H9 (cell line): ENCODE measurements at regions not wholly inside any gene's neighbourhood (a gene's known extent, or its start where the extent isn't known, plus 50 kb on each side); places are given as distances from the start of the nearest gene placed in this dataset.

Experiments
- DNase-seq: peaks from one replicate; pipeline ENCODE4 v3.0.0-alpha.2; 2017
- H2AFZ ChIP-seq: one replicate; pipeline ENCODE4 v1.6.1; 2013; ENCODE audit warnings: mild to moderate bottlenecking, low read length, control low read depth, moderate library complexity
- H2AK5ac ChIP-seq: 2 replicates; pipeline ENCODE4 v1.6.1; 2013; ENCODE audit warnings: low read length, control low read depth, mixed read lengths; ENCODE audit not compliant: insufficient read length
- H2BK120ac ChIP-seq: one replicate; pipeline ENCODE4 v1.6.1; 2013; ENCODE audit warnings: low read depth, mild to moderate bottlenecking, low read length, control low read depth, inconsistent platforms; ENCODE audit not compliant: poor library complexity, severe bottlenecking
- H2BK12ac ChIP-seq: 2 replicates; pipeline ENCODE4 v1.6.1; 2013; ENCODE audit warnings: low read length, control low read depth, mixed read lengths, low read depth; ENCODE audit not compliant: insufficient read length
- H2BK15ac ChIP-seq: 2 replicates; pipeline ENCODE4 v1.6.1; 2013; ENCODE audit warnings: low read depth, low read length, control low read depth
- H2BK20ac ChIP-seq: one replicate; pipeline ENCODE4 v1.6.1; 2013; ENCODE audit warnings: low read depth, mild to moderate bottlenecking, low read length, control low read depth, inconsistent platforms; ENCODE audit not compliant: poor library complexity, severe bottlenecking
- H2BK5ac ChIP-seq: 2 replicates; pipeline ENCODE4 v1.6.1; 2013; ENCODE audit warnings: low read length, control low read depth, mixed read lengths; ENCODE audit not compliant: insufficient read length
- H3K14ac ChIP-seq: 2 replicates; pipeline ENCODE4 v1.6.1; 2013; ENCODE audit warnings: low read length, control low read depth; ENCODE audit not compliant: insufficient read depth
- H3K18ac ChIP-seq: 2 replicates; pipeline ENCODE4 v1.6.1; 2013; ENCODE audit warnings: low read depth, mild to moderate bottlenecking, mixed read lengths, low read length, control low read depth; ENCODE audit not compliant: insufficient read length
- H3K23ac ChIP-seq: 2 replicates; pipeline ENCODE4 v1.6.1; 2013; ENCODE audit warnings: low read length, control low read depth, mixed read lengths, low read depth; ENCODE audit not compliant: insufficient read length
- H3K23me2 ChIP-seq: 2 replicates; pipeline ENCODE4 v1.6.1; 2013; ENCODE audit warnings: low read depth, mild to moderate bottlenecking, mixed read lengths, low read length, control low read depth; ENCODE audit not compliant: insufficient read length, poor library complexity, severe bottlenecking
- H3K27ac ChIP-seq: 2 replicates; pipeline ENCODE4 v1.5.1; 2013; ENCODE audit warnings: low read length, control low read depth, mixed read lengths, low read depth; ENCODE audit not compliant: insufficient read length
- H3K27me3 ChIP-seq: 2 replicates; pipeline ENCODE4 v1.6.1; 2013; ENCODE audit warnings: low read length, control low read depth, inconsistent platforms; ENCODE audit not compliant: insufficient read depth
- H3K4ac ChIP-seq: 2 replicates; pipeline ENCODE4 v1.6.1; 2013; ENCODE audit warnings: low read depth, mild to moderate bottlenecking, control low read depth, inconsistent platforms, low read length, moderate library complexity
- H3K4me1 ChIP-seq: 2 replicates; pipeline ENCODE4 v1.6.1; 2013; ENCODE audit warnings: low read length, control low read depth, inconsistent platforms; ENCODE audit not compliant: insufficient read depth
- H3K4me2 ChIP-seq: 2 replicates; pipeline ENCODE4 v1.6.1; 2013; ENCODE audit warnings: low read length, control low read depth, mixed read lengths; ENCODE audit not compliant: insufficient read length, insufficient read depth
- H3K56ac ChIP-seq: 2 replicates; pipeline ENCODE4 v1.6.1; 2013; ENCODE audit warnings: low read depth, mild to moderate bottlenecking, mixed read lengths, low read length, control low read depth; ENCODE audit not compliant: insufficient read length
- H3K79me1 ChIP-seq: 2 replicates; pipeline ENCODE4 v1.6.1; 2013; ENCODE audit warnings: low read depth, mild to moderate bottlenecking, moderate library complexity, low read length, control low read depth, inconsistent platforms; ENCODE audit not compliant: insufficient read depth, poor library complexity, severe bottlenecking
- H3K79me2 ChIP-seq: 2 replicates; pipeline ENCODE4 v1.6.1; 2013; ENCODE audit warnings: low read length, control low read depth, inconsistent platforms; ENCODE audit not compliant: insufficient read depth
- H3K9ac ChIP-seq: 2 replicates; pipeline ENCODE4 v1.6.1; 2013; ENCODE audit warnings: low read length, control low read depth, mixed read lengths; ENCODE audit not compliant: insufficient read length; ENCODE audit errors: extremely low read depth
- H3K9me3 ChIP-seq: one replicate; pipeline ENCODE4 v1.6.1; 2013; ENCODE audit warnings: low read depth, low read length, inconsistent platforms; ENCODE audit not compliant: control insufficient read depth
- H3T11ph ChIP-seq: one replicate; pipeline ENCODE4 v1.6.1; 2013; ENCODE audit warnings: mild to moderate bottlenecking, low read length, control low read depth, inconsistent platforms
- H4K20me1 ChIP-seq: one replicate; pipeline ENCODE4 v1.6.1; 2013; ENCODE audit not compliant: control insufficient read depth, insufficient read length, insufficient read depth
- H4K5ac ChIP-seq: 2 replicates; pipeline ENCODE4 v1.6.1; 2013; ENCODE audit warnings: low read depth, mild to moderate bottlenecking, mixed read lengths, low read length, control low read depth; ENCODE audit not compliant: insufficient read length
- H4K8ac ChIP-seq: replicated peaks from 2 replicates; pipeline ENCODE4 v1.6.1; 2013; ENCODE audit warnings: low read length, control low read depth, mixed read lengths, low read depth; ENCODE audit not compliant: insufficient read length
- H4K91ac ChIP-seq: 2 replicates; pipeline ENCODE4 v1.6.1; 2013; ENCODE audit warnings: low read depth, mild to moderate bottlenecking, moderate library complexity, mixed read lengths, low read length, control low read depth; ENCODE audit not compliant: insufficient read length
- H3K27ac Mint-ChIP-seq, 3 experiments: 2 replicates in 2 of 3; 3 replicates in 1 of 3; pipeline ENCODE4 v1.8.0; 2020 to 2021; ENCODE audit warnings: mixed read lengths in 3 of 3, mild to moderate bottlenecking in 1 of 3, moderate library complexity in 1 of 3
- H3K27me3 Mint-ChIP-seq: 2 replicates; pipeline ENCODE4 v1.8.0; 2021; ENCODE audit warnings: low read depth, mild to moderate bottlenecking, moderate library complexity, mixed read lengths
- H3K36me3 Mint-ChIP-seq, 3 experiments: 2 replicates in 2 of 3; 3 replicates in 1 of 3; pipeline ENCODE4 v1.8.0; 2020 to 2021; ENCODE audit warnings: low read depth in 3 of 3, mixed read lengths in 3 of 3; ENCODE audit not compliant: insufficient read depth in 1 of 3
- H3K4me1 Mint-ChIP-seq, 2 experiments: 2 replicates each; pipeline ENCODE4 v1.8.0; 2020; ENCODE audit warnings: mixed read lengths in 2 of 2
- H3K4me3 Mint-ChIP-seq, 2 experiments: 2 replicates in 1 of 2; 3 replicates in 1 of 2; pipeline ENCODE4 v1.8.0; 2020 to 2021; ENCODE audit warnings: mild to moderate bottlenecking in 2 of 2, mixed read lengths in 2 of 2, moderate library complexity in 1 of 2
- H3K9me3 Mint-ChIP-seq, 2 experiments: 2 replicates in 1 of 2; 3 replicates in 1 of 2; pipeline ENCODE4 v1.8.0; 2020; ENCODE audit warnings: mild to moderate bottlenecking in 2 of 2, mixed read lengths in 2 of 2, moderate library complexity in 1 of 2
- CTCF ChIP-seq: fragments of 200-600 bp; sonication (generic); conservative IDR thresholded peaks from 3 replicates; pipeline ENCODE4 v1.8.0; 2021; ENCODE audit warnings: antibody characterized with exemption, mild to moderate bottlenecking
- WGBS: extraction: QIAGEN DNeasy Blood & Tissue Kit; methylation state at CpG from one replicate; pipeline ENCODE4 v1.1.7; 2013; ENCODE audit warnings: missing lambda C conversion rate, low lambda C conversion rate, mixed read lengths; ENCODE audit not compliant: insufficient read length; ENCODE audit errors: extremely low coverage; 5-methylcytosine and 5-hydroxymethylcytosine counted together

- Histone ChIP-seq H2BK15ac (no peak overlapping the region), H4K91ac (no peak overlapping the region), H3K27ac (no peak overlapping the region), H3K79me1 (no peaks in the 10 kb centered on the region), H2BK5ac (no peak overlapping the region), H2BK12ac (no peak overlapping the region), H2BK120ac (no peak overlapping the region), H4K5ac (no peak overlapping the region), H3K9me3 (no peaks in the 10 kb centered on the region), H3K23me2 (no peaks in the 10 kb centered on the region), H2AFZ (no peak overlapping the region), H4K20me1 (no peaks in the 10 kb centered on the region), H3K4me1 (no peaks in the 10 kb centered on the region), H3K79me2 (no peaks in the 10 kb centered on the region), H3K4me2 (no peak overlapping the region), H3K27me3 (no peaks in the 10 kb centered on the region), H3T11ph (no peak overlapping the region), H3K18ac (no peak overlapping the region), H3K14ac (no peak overlapping the region), H3K9ac (no peak overlapping the region), H2BK20ac (no peak overlapping the region), H3K56ac (no peak overlapping the region), H4K8ac (no peak overlapping the region), H3K23ac (no peak overlapping the region), H2AK5ac (no peak overlapping the region), H3K4ac (no peak overlapping the region)
- H3K36me3 Mint-ChIP-seq: peaks cover 0 to 2% (median 0%) of the 10 kb centered on the region in 3 experiments; a peak in 3 of 7 replicates
- H3K9me3 Mint-ChIP-seq: peaks cover 0 to 5% of the 10 kb centered on the region in 2 experiments; a peak in 2 of 5 replicates
- H3K27me3 Mint-ChIP-seq: no peaks in the 10 kb centered on the region
- TF ChIP-seq CTCF: no peak
- no peaks in the 10 kb centered on the region for H3K4me1 Mint-ChIP-seq
- DNase-seq: no peak
- H3K4me3 Mint-ChIP-seq: no peak overlapping the region
- no CpG with 5 or more reads among the region's 4 CpGs for WGBS
- no peak overlapping the region; a peak in 1 of 7 replicates for H3K27ac Mint-ChIP-seq
These were observed 190.8 kb upstream of the GK2 start for GRCh38 chr4:79598801-79599200.
